Adrenal gland (tissue), 9 donors: ENCODE measurements at regions not wholly inside any gene's neighbourhood (a gene's known extent, or its start where the extent isn't known, plus 50 kb on each side); places are given as distances from the start of the nearest gene placed in this dataset.

Experiments used
- DNase-seq, 7 donors: peaks; one replicate each; pipeline ENCODE4 v3.0.0-alpha.2; 2019 to 2020
- H3K27ac ChIP-seq, 5 donors: fragments of 200-600 bp; sonication (generic) in 4 of 5; 1 replicate in 3 of 5; 2 replicates in 2 of 5; pipeline versions ENCODE4 v1.5.1 to v1.8.0; 2016 to 2020; ENCODE audit warnings: mild to moderate bottlenecking in 1 of 5
- H3K27me3 ChIP-seq: fragments of 200-600 bp; 2 replicates; pipeline ENCODE4 v1.8.0; 2021
- H3K36me3 ChIP-seq, 2 donors: fragments of 200-600 bp; replicated peaks in 1 of 2; 1 replicate in 1 of 2; 2 replicates in 1 of 2; pipeline versions ENCODE4 v1.5.1 to v1.8.0; 2018 to 2022
- H3K4me1 ChIP-seq, 2 donors: fragments of 200-600 bp; replicated peaks in 1 of 2; 1 replicate in 1 of 2; 2 replicates in 1 of 2; pipeline versions ENCODE4 v1.5.1 to v1.8.0; 2018 to 2021
- H3K4me3 ChIP-seq, 4 donors: fragments of 200-600 bp; sonication (generic) in 3 of 4; one replicate each; pipeline ENCODE4 v1.5.1; 2016 to 2018
- H3K9me3 ChIP-seq, 3 donors: fragments of 200-600 bp; sonication (generic) in 1 of 3; replicated peaks in 1 of 3; 1 replicate in 2 of 3; 2 replicates in 1 of 3; pipeline versions ENCODE4 v1.5.1 to v1.8.0; 2016 to 2021
- POLR2A ChIP-seq, 2 donors: fragments of 450-650 bp; IDR thresholded peaks; one replicate each; pipeline ENCODE4 v1.6.1; 2017; ENCODE audit warnings: antibody characterized with exemption in 2 of 2, mild to moderate bottlenecking in 2 of 2, moderate library complexity in 1 of 2
- WGBS, 4 donors: extraction: QIAGEN DNeasy Blood & Tissue Kit in 2 of 4; methylation state at CpG; one replicate each; pipeline versions ENCODE4 v1.1.5 to v1.1.7; 2013 to 2017; 5-methylcytosine and 5-hydroxymethylcytosine counted together
- intact Hi-C, 2 donors: fragments of 100-400 bp; cut with DNase I; formaldehyde crosslinking; loops; one replicate each; pipeline versions ENCODE4 v1.14.1 to v1.15.0; 2022 to 2023
- TF ChIP-seq, protein P1 (sequence below), 6 experiments: fragments of 450-650 bp in 4 of 6; fragments of 200-600 bp in 2 of 6; sonication (generic) in 1 of 6; IDR thresholded peaks; 1 replicate in 5 of 6; 2 replicates in 1 of 6; pipeline versions ENCODE4 v1.5.1 to v1.8.0; 2016 to 2021; ENCODE audit warnings: antibody characterized with exemption in 6 of 6, mild to moderate bottlenecking in 2 of 6, moderate library complexity in 1 of 6
- donor health status: healthy with polysubstance abuse.
- donor health status: Bipolar disorder and iron deficiency.
- donor health status: DM: yes; HTN: yes; CAD: no.
- donor health status: DM: no; HTN: no; CAD: no.
- donor health status: DM: no; HTN: no; CAD: no.

- Histone ChIP-seq H3K27ac (no peak overlapping the region), H3K36me3 (no peaks in the 10 kb centered on the region), H3K4me1 (no peaks in the 10 kb centered on the region), H3K9me3 (no peaks in the 10 kb centered on the region), H3K4me3 (no peak overlapping the region), H3K27me3 (peaks cover 3% of the 10 kb centered on the region)
- 72 to 100% (median 89%) methylated on average over 2 to 4 of the region's 4 CpGs for WGBS, 4 donors
- DNase-seq = no peak
- TF ChIP-seq POLR2A (IDR thresholded peaks at IDR 0.05) = no peak
- TF ChIP-seq, protein P1, sequence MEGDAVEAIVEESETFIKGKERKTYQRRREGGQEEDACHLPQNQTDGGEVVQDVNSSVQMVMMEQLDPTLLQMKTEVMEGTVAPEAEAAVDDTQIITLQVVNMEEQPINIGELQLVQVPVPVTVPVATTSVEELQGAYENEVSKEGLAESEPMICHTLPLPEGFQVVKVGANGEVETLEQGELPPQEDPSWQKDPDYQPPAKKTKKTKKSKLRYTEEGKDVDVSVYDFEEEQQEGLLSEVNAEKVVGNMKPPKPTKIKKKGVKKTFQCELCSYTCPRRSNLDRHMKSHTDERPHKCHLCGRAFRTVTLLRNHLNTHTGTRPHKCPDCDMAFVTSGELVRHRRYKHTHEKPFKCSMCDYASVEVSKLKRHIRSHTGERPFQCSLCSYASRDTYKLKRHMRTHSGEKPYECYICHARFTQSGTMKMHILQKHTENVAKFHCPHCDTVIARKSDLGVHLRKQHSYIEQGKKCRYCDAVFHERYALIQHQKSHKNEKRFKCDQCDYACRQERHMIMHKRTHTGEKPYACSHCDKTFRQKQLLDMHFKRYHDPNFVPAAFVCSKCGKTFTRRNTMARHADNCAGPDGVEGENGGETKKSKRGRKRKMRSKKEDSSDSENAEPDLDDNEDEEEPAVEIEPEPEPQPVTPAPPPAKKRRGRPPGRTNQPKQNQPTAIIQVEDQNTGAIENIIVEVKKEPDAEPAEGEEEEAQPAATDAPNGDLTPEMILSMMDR (IDR thresholded peaks at IDR 0.05) = no peak
- intact Hi-C loops = no loop called here
These were observed 171.1 kb downstream of the DHX35 start for GRCh38 chr20:39133201-39133600.

- Histone ChIP-seq H3K4me3 (no peak overlapping the region), H3K4me1 (no peaks in the 10 kb centered on the region), H3K27ac (no peak overlapping the region), H3K27me3 (peaks cover 3% of the 10 kb centered on the region), H3K36me3 (no peaks in the 10 kb centered on the region), H3K9me3 (no peaks in the 10 kb centered on the region)
- TF ChIP-seq POLR2A (IDR thresholded peaks at IDR 0.05) = no peak
- TF ChIP-seq, protein P1 (IDR thresholded peaks at IDR 0.05) = no peak
- DNase-seq = no peak
- 76 to 87% (median 86%) methylated on average over 5 of the region's 5 CpGs for WGBS, 4 donors
- intact Hi-C loops = no loop called here
These were observed 170.4 kb downstream of the DHX35 start for GRCh38 chr20:39132511-39132910.

DNA sequence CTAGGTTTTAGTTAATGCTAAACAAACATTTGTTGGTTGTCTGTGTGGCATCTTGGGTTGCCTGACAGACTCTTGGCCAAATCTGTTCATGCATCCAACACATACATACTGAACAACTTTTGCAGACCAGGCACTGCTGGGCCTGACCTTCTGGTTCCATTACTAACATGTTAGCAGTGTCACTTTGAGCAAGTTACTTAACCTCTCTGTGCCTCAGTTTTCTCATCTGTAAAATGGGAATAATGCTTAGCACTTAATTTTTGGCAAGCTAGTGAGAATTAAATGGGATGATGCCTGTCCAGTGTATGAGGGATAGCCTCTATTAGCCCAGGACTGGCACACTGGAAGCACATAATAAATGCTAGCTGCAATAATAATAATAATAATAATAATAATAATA is 169.9 kb downstream of the DHX35 start:
- no peaks in the 10 kb centered on the region for H3K4me1 ChIP-seq
- DNase-seq = no peak
- peaks cover 3% of the 10 kb centered on the region for H3K27me3 ChIP-seq
- intact Hi-C loops = no loop called here
- H3K4me3 ChIP-seq = no peak overlapping the region
- H3K9me3 ChIP-seq = no peaks in the 10 kb centered on the region
- no peak overlapping the region for H3K27ac ChIP-seq
- TF ChIP-seq, protein P1 (IDR thresholded peaks at IDR 0.05) = no peak
- TF ChIP-seq POLR2A (IDR thresholded peaks at IDR 0.05) = no peak
- no peaks in the 10 kb centered on the region for H3K36me3 ChIP-seq

- 82 to 91% (median 85%) methylated on average over 12 of the region's 12 CpGs for WGBS, 4 donors
- H3K27me3 ChIP-seq = peaks cover 3% of the 10 kb centered on the region
- intact Hi-C loops = no loop called here
- no peaks in the 10 kb centered on the region for H3K36me3 ChIP-seq
- DNase-seq = no peak
- no peaks in the 10 kb centered on the region for H3K4me1 ChIP-seq
- no peaks in the 10 kb centered on the region for H3K9me3 ChIP-seq
- no peak overlapping the region for H3K4me3 ChIP-seq
- H3K27ac ChIP-seq = no peak overlapping the region
- TF ChIP-seq, protein P1 (IDR thresholded peaks at IDR 0.05) = no peak
- no peak for TF ChIP-seq POLR2A (IDR thresholded peaks at IDR 0.05)
These were observed 168.5 kb downstream of the DHX35 start for GRCh38 chr20:39130627-39131026.
